ENCODE measurements at regions not wholly inside any gene's neighbourhood (a gene's known extent, or its start where the extent isn't known, plus 50 kb on each side); places are given as distances from the start of the nearest gene placed in this dataset.

- TF ChIP-seq TAF1 (IDR thresholded peaks at IDR 0.05; ENCODE audit: low read depth, low read length) (no peak), POLR2A (IDR thresholded peaks at IDR 0.05; ENCODE audit: low read depth, low read length) (no peak), POLR2AphosphoS5 (IDR thresholded peaks at IDR 0.05; ENCODE audit: low read depth, low read length) (no peak), SPI1 (IDR thresholded peaks at IDR 0.05; ENCODE audit: low read depth, low read length) (no peak), POU2F2 (IDR thresholded peaks at IDR 0.05; ENCODE audit: low read depth, low read length) (no peak), PAX5 (IDR thresholded peaks at IDR 0.05; ENCODE audit: insufficient read depth, low read length, severe bottlenecking) (no peak)
These were observed 190.4 kb downstream of the BRD1 start for GRCh38 chr22:49637255-49637760.

Data from GM12891 (cell line).